Spleen (tissue), 7 donors: ENCODE measurements at regions not wholly inside any gene's neighbourhood (a gene's known extent, or its start where the extent isn't known, plus 50 kb on each side); places are given as distances from the start of the nearest gene placed in this dataset.
"Not testable (repeated sequence)": the region's sequence is repeated elsewhere in the genome, so short reads cannot be mapped to it uniquely, and the experiment has no call there.

Experiments used
- CTCF ChIP-seq, 11 experiments: fragments of 200-600 bp in 7 of 11; fragments of 450-650 bp in 4 of 11; sonication (generic) in 4 of 11; IDR thresholded peaks in 8 of 11; conservative IDR thresholded peaks in 3 of 11; 1 replicate in 7 of 11; 2 replicates in 4 of 11; pipeline versions ENCODE4 v1.4.0 to v1.8.0; 2016 to 2021; ENCODE audit warnings: antibody characterized with exemption in 11 of 11, inconsistent platforms in 4 of 11, mild to moderate bottlenecking in 1 of 11
- POLR2A ChIP-seq, 3 donors: fragments of 450-650 bp; IDR thresholded peaks; one replicate each; pipeline ENCODE4 v1.5.1; 2017; ENCODE audit warnings: antibody characterized with exemption in 3 of 3, mild to moderate bottlenecking in 1 of 3
- POLR2AphosphoS5 ChIP-seq, 3 donors: sonication (generic); formaldehyde crosslinking; IDR thresholded peaks; one replicate each; pipeline ENCODE4 v1.5.1; 2017; ENCODE audit warnings: antibody characterized with exemption in 3 of 3
- donor health status: DM: no; HTN: no; CAD: no; lungs with moderate emphysema.
- donor health status: DM: no; HTN: no; CAD: no.
- donor health status: DM: no; HTN: no; CAD: no.

GRCh38 chr14:19132013-19132835 lies 165.0 kb downstream of the POTEM start:
- not testable (repeated sequence) for TF ChIP-seq CTCF (IDR thresholded peaks at IDR 0.05 in 8 of 11, conservative IDR thresholded peaks at IDR 0.05 in 3 of 11); POLR2A (IDR thresholded peaks at IDR 0.05); POLR2AphosphoS5 (IDR thresholded peaks at IDR 0.05)
